ENCODE measurements at regions not wholly inside any gene's neighbourhood (a gene's known extent, or its start where the extent isn't known, plus 50 kb on each side); places are given as distances from the start of the nearest gene placed in this dataset.

GRCh38 chr15:66855041-66855440, 153.0 kb downstream of the SMAD6 start:
- H4K20me1 ChIP-seq (replicated peaks; ENCODE audit: control insufficient read depth, insufficient read depth, low read length) = no peaks in the 10 kb centered on the region
- no peak overlapping the region for H3K4me3 ChIP-seq
- FAIRE-seq (no peak), DNase-seq (ENCODE audit: extremely low read depth in 1 of 4, low spot score in 3 of 4) (no peak), ATAC-seq (no peak)
- BruUV-seq (replicated peaks) = no TSS peak
- intact Hi-C loops (cut with micrococcal nuclease) (loop anchor here (10.0 kb wide), 1 partner anchor 360 kb away; the partner anchor contains the start of gene SNAPC5), in situ Hi-C loops (cut with MboI) (loop anchor here (10.0 kb wide), 1 partner anchor 260 kb away; no protein-coding TSS in a partner anchor)
- no peak overlapping the region for H3K9ac ChIP-seq (ENCODE audit: insufficient read depth in 1 of 2, low read depth in 2 of 2, low read length in 2 of 2)
- H3K27ac ChIP-seq (ENCODE audit: extremely low read depth, low read depth, low read length) = no peak overlapping the region
- 0% methylated on average over 1 of the region's 1 CpG for WGBS (ENCODE audit: insufficient coverage, low coverage, missing lambda C conversion rate)
- H3K79me2 ChIP-seq (ENCODE audit: control insufficient read depth, insufficient read depth, low read length) = no peaks in the 10 kb centered on the region
- peaks cover 20 to 29% of the 10 kb centered on the region in 2 experiments; a peak in 4 of 5 replicates for H3K4me1 ChIP-seq (replicated peaks in 1 of 2; ENCODE audit: control insufficient read depth in 2 of 2, insufficient read depth in 2 of 2, low read length in 2 of 2)
- ChIA-PET CTCF (ENCODE audit: low intra/inter-chr PET ratio) (interaction anchor here (6.1 kb wide), 1 partner anchor 80 kb away, joined by 37 read pairs; no protein-coding TSS in a partner anchor), POLR2A (interaction anchor here (0.7 kb wide), 1 partner anchor 51 kb away, joined by 3 read pairs; no protein-coding TSS in a partner anchor)
- H2AFZ ChIP-seq (ENCODE audit: low read depth, low read length) = no peak overlapping the region
- no peaks in the 10 kb centered on the region for H3K9me1 ChIP-seq (ENCODE audit: control insufficient read depth, insufficient read depth, low read length)
- TF ChIP-seq MAFF (IDR thresholded peaks at IDR 0.05; ENCODE audit: low read length) (no peak), ZNF280B (CRISPR knock-in tag; IDR thresholded peaks at IDR 0.05) (no peak), POLR2AphosphoS2 (IDR thresholded peaks at IDR 0.05; ENCODE audit: low read length) (no peak), RB1 (IDR thresholded peaks at IDR 0.05; ENCODE audit: low read depth) (no peak), ELK3 (CRISPR knock-in tag; IDR thresholded peaks at IDR 0.05) (no peak), MNT (conservative IDR thresholded peaks at IDR 0.05) (no peak), ZBTB12 (CRISPR knock-in tag; IDR thresholded peaks at IDR 0.05) (no peak), ZNF436 (CRISPR knock-in tag; IDR thresholded peaks at IDR 0.05) (no peak), ZNF589 (CRISPR knock-in tag; IDR thresholded peaks at IDR 0.05; ENCODE audit: low read depth) (no peak), FOXA1 (IDR thresholded peaks at IDR 0.05; ENCODE audit: borderline replicate concordance) (no peak)
- TF ChIP-seq, protein P1, sequence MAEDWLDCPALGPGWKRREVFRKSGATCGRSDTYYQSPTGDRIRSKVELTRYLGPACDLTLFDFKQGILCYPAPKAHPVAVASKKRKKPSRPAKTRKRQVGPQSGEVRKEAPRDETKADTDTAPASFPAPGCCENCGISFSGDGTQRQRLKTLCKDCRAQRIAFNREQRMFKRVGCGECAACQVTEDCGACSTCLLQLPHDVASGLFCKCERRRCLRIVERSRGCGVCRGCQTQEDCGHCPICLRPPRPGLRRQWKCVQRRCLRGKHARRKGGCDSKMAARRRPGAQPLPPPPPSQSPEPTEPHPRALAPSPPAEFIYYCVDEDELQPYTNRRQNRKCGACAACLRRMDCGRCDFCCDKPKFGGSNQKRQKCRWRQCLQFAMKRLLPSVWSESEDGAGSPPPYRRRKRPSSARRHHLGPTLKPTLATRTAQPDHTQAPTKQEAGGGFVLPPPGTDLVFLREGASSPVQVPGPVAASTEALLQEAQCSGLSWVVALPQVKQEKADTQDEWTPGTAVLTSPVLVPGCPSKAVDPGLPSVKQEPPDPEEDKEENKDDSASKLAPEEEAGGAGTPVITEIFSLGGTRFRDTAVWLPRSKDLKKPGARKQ (CRISPR knock-in tag; IDR thresholded peaks at IDR 0.05) = no peak
- TF ChIP-seq, protein P2, sequence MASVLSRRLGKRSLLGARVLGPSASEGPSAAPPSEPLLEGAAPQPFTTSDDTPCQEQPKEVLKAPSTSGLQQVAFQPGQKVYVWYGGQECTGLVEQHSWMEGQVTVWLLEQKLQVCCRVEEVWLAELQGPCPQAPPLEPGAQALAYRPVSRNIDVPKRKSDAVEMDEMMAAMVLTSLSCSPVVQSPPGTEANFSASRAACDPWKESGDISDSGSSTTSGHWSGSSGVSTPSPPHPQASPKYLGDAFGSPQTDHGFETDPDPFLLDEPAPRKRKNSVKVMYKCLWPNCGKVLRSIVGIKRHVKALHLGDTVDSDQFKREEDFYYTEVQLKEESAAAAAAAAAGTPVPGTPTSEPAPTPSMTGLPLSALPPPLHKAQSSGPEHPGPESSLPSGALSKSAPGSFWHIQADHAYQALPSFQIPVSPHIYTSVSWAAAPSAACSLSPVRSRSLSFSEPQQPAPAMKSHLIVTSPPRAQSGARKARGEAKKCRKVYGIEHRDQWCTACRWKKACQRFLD (CRISPR knock-in tag; IDR thresholded peaks at IDR 0.05) = no peak
- H3K36me3 ChIP-seq (ENCODE audit: control insufficient read depth, insufficient read depth, low read length) = no peaks in the 10 kb centered on the region
- H3K9me3 ChIP-seq (replicated peaks; ENCODE audit: control insufficient read depth, insufficient read depth, low read depth, low read length) = no peaks in the 10 kb centered on the region
- no peaks in the 10 kb centered on the region for H3K27me3 ChIP-seq (ENCODE audit: control insufficient read depth in 2 of 2, insufficient read depth in 2 of 2, low read length in 2 of 2)
- H3K4me2 ChIP-seq (ENCODE audit: insufficient read depth, low read length) = no peak overlapping the region
